Mammary epithelial cell (primary cell): ENCODE measurements at regions not wholly inside any gene's neighbourhood (a gene's known extent, or its start where the extent isn't known, plus 50 kb on each side); places are given as distances from the start of the nearest gene placed in this dataset.

Source experiments
- CTCF ChIP-seq, 2 donors: IDR thresholded peaks in 1 of 2; conservative IDR thresholded peaks in 1 of 2; 2 replicates each; pipeline ENCODE4 v1.5.1; 2011 to 2012; ENCODE audit warnings: inconsistent platforms in 2 of 2, low read length in 2 of 2, mild to moderate bottlenecking in 2 of 2, control low read depth in 1 of 2, low read depth in 1 of 2; ENCODE audit not compliant: insufficient read depth in 1 of 2; ENCODE audit errors: extremely low read depth in 1 of 2
- EZH2 ChIP-seq: IDR thresholded peaks from 2 replicates; pipeline ENCODE4 v1.6.1; 2012; ENCODE audit warnings: low read length, inconsistent platforms, borderline replicate concordance

GRCh38 chr14:55756078-55756477 lies 176.1 kb downstream of the KTN1 start:
- TF ChIP-seq CTCF (conservative IDR thresholded peaks at IDR 0.05 in 1 of 2, IDR thresholded peaks at IDR 0.05 in 1 of 2; ENCODE audit: extremely low read depth in 1 of 2, insufficient read depth in 1 of 2, low read depth in 1 of 2, low read length in 2 of 2) (no peak), EZH2 (no peak)
